SK-N-SH treated with all-trans-retinoic acid at 6 μM for 48 hours (cell line): ENCODE measurements at regions not wholly inside any gene's neighbourhood (a gene's known extent, or its start where the extent isn't known, plus 50 kb on each side); places are given as distances from the start of the nearest gene placed in this dataset.

Experiments
- ATAC-seq: fragments of 200-7000 bp; cut with Tn5 transposase; 3 replicates; pipeline ENCODE4 v1.9.1; 2020; ENCODE audit warnings: mild to moderate bottlenecking, moderate library complexity
- ARNTL ChIP-seq: fragments of 450-650 bp; formaldehyde crosslinking; IDR thresholded peaks from 2 replicates; pipeline ENCODE4 v1.5.0; 2020; ENCODE audit warnings: low read depth, mild to moderate bottlenecking, moderate library complexity, borderline replicate concordance
- BACH2 ChIP-seq: fragments of 250-450 bp; sonication (Bioruptor Pico); IDR thresholded peaks from 2 replicates; pipeline ENCODE4 v1.9.0; 2021; ENCODE audit warnings: mild to moderate bottlenecking, borderline replicate concordance
- CREB5 ChIP-seq: fragments of 250-450 bp; sonication (Bioruptor Pico); IDR thresholded peaks from 2 replicates; pipeline ENCODE4 v1.5.1; 2020; ENCODE audit warnings: low read depth, mild to moderate bottlenecking, moderate library complexity
- GLIS3 ChIP-seq: fragments of 250-450 bp; sonication (Bioruptor Pico); IDR thresholded peaks from 2 replicates; pipeline ENCODE4 v1.5.0; 2020; ENCODE audit warnings: mild to moderate bottlenecking, moderate library complexity
- ISL1 ChIP-seq: fragments of 250-450 bp; sonication (Bioruptor Pico); IDR thresholded peaks from 2 replicates; pipeline ENCODE4 v2.1.2; 2022; ENCODE audit warnings: mild to moderate bottlenecking, moderate library complexity
- OSR1 ChIP-seq: fragments of 250-450 bp; sonication (Bioruptor Pico); IDR thresholded peaks from 2 replicates; pipeline ENCODE4 v1.8.0; 2022; ENCODE audit warnings: moderate library complexity, mild to moderate bottlenecking, inconsistent platforms
- POU6F1 ChIP-seq: fragments of 250-450 bp; sonication (Bioruptor Pico); IDR thresholded peaks from 2 replicates; pipeline ENCODE4 v1.8.0; 2021; ENCODE audit warnings: low read depth, mild to moderate bottlenecking, moderate library complexity, borderline replicate concordance
- PPARA ChIP-seq: fragments of 250-450 bp; sonication (Bioruptor Pico); IDR thresholded peaks from 2 replicates; pipeline ENCODE4 v1.5.0; 2020; ENCODE audit warnings: mild to moderate bottlenecking, borderline replicate concordance
- RARB ChIP-seq: fragments of 250-450 bp; sonication (Bioruptor Pico); IDR thresholded peaks from 2 replicates; pipeline ENCODE4 v1.8.0; 2021; ENCODE audit warnings: mild to moderate bottlenecking, moderate library complexity
- SNAI2 ChIP-seq: fragments of 250-450 bp; sonication (Bioruptor Pico); IDR thresholded peaks from 2 replicates; pipeline ENCODE4 v1.5.0; 2020; ENCODE audit warnings: mild to moderate bottlenecking, moderate library complexity
- TOX ChIP-seq: fragments of 250-450 bp; sonication (Bioruptor Pico); IDR thresholded peaks from 2 replicates; pipeline ENCODE4 v1.8.0; 2021; ENCODE audit warnings: mild to moderate bottlenecking, moderate library complexity, borderline replicate concordance
- TSHZ2 ChIP-seq: fragments of 250-450 bp; sonication (Bioruptor Pico); IDR thresholded peaks from 2 replicates; pipeline ENCODE4 v1.5.0; 2020; ENCODE audit warnings: mild to moderate bottlenecking, moderate library complexity
- ZC3H10 ChIP-seq: fragments of 250-450 bp; sonication (Bioruptor Pico); IDR thresholded peaks from 2 replicates; pipeline ENCODE4 v1.5.1; 2021; ENCODE audit warnings: mild to moderate bottlenecking, moderate library complexity
- ZFP3 ChIP-seq: fragments of 250-450 bp; sonication (Bioruptor Pico); IDR thresholded peaks from 2 replicates; pipeline ENCODE4 v1.5.0; 2020; ENCODE audit warnings: mild to moderate bottlenecking, moderate library complexity
- ZFP30 ChIP-seq: fragments of 450-650 bp; formaldehyde crosslinking; IDR thresholded peaks from 2 replicates; pipeline ENCODE4 v1.5.0; 2022; ENCODE audit warnings: mild to moderate bottlenecking, moderate library complexity
- ZNF565 ChIP-seq: fragments of 450-650 bp; formaldehyde crosslinking; conservative IDR thresholded peaks from 2 replicates; pipeline ENCODE4 v1.5.0; 2020; ENCODE audit warnings: low read depth, mild to moderate bottlenecking, moderate library complexity
- ZNF8 ChIP-seq: fragments of 450-650 bp; formaldehyde crosslinking; IDR thresholded peaks from 2 replicates; pipeline ENCODE4 v1.5.0; 2020; ENCODE audit warnings: mild to moderate bottlenecking, moderate library complexity
- TF ChIP-seq, protein P1 (sequence below): fragments of 250-450 bp; sonication (Bioruptor Pico); IDR thresholded peaks from 2 replicates; pipeline ENCODE4 v1.5.1; 2021; ENCODE audit warnings: mild to moderate bottlenecking, moderate library complexity

DNA sequence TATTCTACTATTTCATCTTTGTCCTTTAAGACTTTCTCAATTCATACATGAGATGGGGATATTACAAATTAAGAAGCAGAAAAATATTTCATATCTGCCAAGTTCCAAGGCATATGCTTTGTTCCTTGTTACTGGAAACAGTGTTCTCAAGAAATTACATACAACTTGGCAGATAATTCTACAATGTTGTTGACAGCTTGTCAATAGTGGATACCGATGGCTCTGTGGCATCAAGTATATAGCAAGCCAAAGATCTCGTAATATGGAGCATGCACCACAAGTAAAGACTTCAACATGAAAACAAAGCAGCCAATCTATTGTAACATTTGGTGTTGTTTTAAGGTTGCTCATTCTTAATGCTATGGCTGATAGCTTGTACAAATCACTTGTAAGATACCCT, 598.2 kb upstream of the KLHL29 start:
- ATAC-seq = no peak
- no peak for TF ChIP-seq TOX (CRISPR knock-in tag)
- no peak for TF ChIP-seq ZNF8 (CRISPR knock-in tag)

DNA sequence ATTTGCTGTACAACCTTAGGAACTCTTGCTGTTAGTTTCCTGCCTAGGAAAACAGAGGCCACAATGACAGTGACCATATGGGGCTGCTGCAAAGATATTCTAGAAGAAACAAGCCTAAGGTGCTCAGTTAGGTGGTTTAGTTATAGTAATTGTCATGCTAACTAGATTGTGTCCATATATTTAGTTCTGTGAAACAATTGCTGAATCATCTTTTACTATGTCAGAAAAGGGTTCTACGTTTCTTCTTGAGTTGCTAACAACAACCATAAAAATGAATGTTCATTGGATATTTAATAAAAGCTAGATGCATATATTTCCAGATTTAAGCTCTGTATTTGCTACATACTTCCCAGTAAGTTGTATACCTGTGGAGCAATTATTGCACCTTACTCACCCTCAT, 597.2 kb upstream of the KLHL29 start:
- ATAC-seq = no peak
- TF ChIP-seq ZC3H10 (no peak), GLIS3 (no peak), ZFP30 (CRISPR knock-in tag) (no peak), CREB5 (no peak), OSR1 (CRISPR knock-in tag) (no peak), ZNF565 (CRISPR knock-in tag) (no peak), TSHZ2 (no peak), POU6F1 (CRISPR knock-in tag) (no peak)

DNA sequence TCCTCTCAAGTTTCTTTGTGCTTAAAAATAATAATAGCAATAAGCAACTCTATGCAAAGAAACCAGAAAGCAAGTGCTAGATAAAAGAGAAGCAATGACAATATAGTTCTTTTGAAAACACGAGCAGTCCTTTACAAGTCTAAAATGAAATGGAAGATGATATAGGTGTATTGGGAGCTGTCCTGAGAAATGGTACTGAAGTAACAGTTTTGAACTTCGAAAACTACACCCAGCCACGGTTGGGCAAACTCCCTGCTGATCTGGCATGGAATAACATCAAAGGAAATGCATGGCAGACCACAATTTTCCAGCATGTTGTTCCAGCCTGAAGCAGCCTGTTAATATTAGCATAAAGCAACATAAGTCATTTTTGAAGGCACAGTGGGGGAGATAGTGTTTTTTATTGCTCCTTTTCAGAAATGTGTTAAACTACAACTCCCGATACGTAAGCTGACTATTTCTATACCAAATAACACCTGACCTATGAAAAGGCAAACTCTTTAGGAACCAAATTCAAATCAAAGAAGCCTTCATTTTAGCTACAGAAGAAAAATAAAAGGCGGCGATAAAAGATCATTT, 596.1 kb upstream of the KLHL29 start:
- no peak for ATAC-seq
- no peak for TF ChIP-seq ZFP30 (CRISPR knock-in tag)
- TF ChIP-seq TSHZ2 = no peak
- TF ChIP-seq, protein P1, sequence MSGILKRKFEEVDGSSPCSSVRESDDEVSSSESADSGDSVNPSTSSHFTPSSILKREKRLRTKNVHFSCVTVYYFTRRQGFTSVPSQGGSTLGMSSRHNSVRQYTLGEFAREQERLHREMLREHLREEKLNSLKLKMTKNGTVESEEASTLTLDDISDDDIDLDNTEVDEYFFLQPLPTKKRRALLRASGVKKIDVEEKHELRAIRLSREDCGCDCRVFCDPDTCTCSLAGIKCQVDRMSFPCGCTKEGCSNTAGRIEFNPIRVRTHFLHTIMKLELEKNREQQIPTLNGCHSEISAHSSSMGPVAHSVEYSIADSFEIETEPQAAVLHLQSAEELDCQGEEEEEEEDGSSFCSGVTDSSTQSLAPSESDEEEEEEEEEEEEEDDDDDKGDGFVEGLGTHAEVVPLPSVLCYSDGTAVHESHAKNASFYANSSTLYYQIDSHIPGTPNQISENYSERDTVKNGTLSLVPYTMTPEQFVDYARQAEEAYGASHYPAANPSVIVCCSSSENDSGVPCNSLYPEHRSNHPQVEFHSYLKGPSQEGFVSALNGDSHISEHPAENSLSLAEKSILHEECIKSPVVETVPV (CRISPR knock-in tag) = no peak
- no peak for TF ChIP-seq OSR1 (CRISPR knock-in tag)

GRCh38 chr2:22795287-22795866, 589.6 kb upstream of the KLHL29 start:
- TF ChIP-seq, protein P1 (CRISPR knock-in tag) = no peak
- TF ChIP-seq BACH2 (CRISPR knock-in tag) (no peak), ZC3H10 (no peak), ZFP3 (CRISPR knock-in tag) (no peak), TOX (CRISPR knock-in tag) (no peak), SNAI2 (CRISPR knock-in tag) (no peak), POU6F1 (CRISPR knock-in tag) (no peak), ZNF8 (CRISPR knock-in tag) (no peak), PPARA (CRISPR knock-in tag) (no peak), ARNTL (CRISPR knock-in tag) (no peak), TSHZ2 (no peak), RARB (CRISPR knock-in tag) (no peak), ISL1 (no peak)
- ATAC-seq = no peak
